ENCODE measurements at regions not wholly inside any gene's neighbourhood (a gene's known extent, or its start where the extent isn't known, plus 50 kb on each side); places are given as distances from the start of the nearest gene placed in this dataset.
"Not testable (repeated sequence)": the region's sequence is repeated elsewhere in the genome, so short reads cannot be mapped to it uniquely, and the experiment has no call there.

- not testable (repeated sequence) for TF ChIP-seq POLR2A (IDR thresholded peaks at IDR 0.05)
- TF ChIP-seq CTCF (IDR thresholded peaks at IDR 0.05), result peak in 1 of 3 experiments; percentile 17
Measured at GRCh38 chr16:32897782-32898181, 221.8 kb upstream of the TP53TG3 start.

Measured in testis (tissue), 2 donors.